HG03066 (cell line): ENCODE measurements at regions not wholly inside any gene's neighbourhood (a gene's known extent, or its start where the extent isn't known, plus 50 kb on each side); places are given as distances from the start of the nearest gene placed in this dataset.

Experiments used
- ATAC-seq: cut with Tn5 transposase; IDR thresholded peaks from one replicate; pipeline ENCODE4 v1.9.1; 2021; ENCODE audit warnings: low read depth; ENCODE audit not compliant: unreplicated experiment

DNA sequence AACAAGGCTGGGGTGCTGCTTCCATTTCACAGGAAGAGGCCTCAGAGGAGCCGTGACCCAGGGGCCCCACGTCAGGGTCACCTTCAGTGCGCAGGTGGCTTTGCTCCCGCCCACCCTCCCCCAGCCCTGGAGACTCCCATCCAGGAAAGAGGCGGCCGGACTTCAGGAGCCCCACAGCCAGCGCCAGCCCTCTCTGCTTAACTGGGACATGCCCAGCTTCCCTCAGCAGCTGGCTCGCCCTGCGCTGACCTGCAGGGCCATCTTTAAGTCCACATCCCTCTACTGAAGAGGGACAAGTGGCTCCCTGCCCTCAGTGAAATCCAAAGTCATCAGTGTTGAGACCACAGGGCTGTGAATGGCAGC is 141.9 kb upstream of the PPP2R2D start:
- no peak for ATAC-seq

DNA sequence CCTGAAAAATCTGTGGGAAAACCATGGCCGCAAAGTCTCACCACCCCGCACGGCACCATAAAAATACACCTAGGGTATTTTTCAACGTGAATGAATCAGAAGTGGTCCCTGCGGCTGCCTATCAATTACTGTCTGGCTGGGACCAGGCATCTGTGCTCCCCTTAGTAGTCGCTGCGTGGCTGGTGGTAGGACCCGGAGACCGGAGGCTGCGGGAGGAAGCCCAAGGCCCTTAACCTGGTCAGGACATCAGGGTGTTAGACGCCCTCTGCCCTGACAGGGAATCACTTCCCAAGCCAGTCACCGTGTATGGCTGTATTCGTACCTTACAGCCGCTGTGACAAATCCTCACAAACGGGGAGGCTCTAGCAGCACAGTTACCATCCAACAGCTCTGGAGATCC is 141.5 kb upstream of the PPP2R2D start:
- ATAC-seq = no peak

DNA sequence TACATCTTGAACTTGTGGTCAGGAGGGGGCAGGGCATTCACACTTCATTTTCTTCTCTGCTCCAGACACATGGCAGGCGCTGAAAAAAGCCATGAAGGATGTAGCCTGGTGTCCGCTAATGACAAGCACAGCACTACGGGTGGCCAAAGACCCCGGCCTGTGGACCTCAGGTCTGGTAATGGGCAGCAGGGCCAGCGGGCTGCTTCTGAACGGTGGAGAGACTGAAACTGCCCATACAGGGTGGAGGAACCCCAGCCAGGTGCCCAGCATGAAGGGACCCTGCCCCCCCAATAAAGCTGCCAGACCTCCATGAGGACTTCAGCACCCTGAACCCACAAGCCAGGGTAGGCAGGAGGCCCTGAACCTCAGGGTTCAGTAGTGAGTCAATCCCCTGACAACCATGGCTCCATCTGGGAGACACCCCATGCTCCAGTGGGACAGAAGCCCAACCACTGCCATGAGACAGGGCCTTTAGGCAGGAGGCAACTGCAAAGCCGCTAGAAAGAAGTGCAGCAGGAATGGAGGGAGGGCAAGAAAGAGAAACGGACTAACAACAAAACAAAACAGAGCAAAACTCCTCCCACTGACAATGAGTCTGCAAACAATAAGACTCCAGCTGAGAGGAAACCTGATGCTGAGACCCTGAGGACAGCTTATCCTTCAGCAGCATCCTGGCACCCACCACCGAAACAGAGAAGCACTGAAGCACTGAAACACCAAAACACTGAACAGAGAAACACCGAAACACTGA is 140.2 kb upstream of the PPP2R2D start:
- ATAC-seq = no peak

DNA sequence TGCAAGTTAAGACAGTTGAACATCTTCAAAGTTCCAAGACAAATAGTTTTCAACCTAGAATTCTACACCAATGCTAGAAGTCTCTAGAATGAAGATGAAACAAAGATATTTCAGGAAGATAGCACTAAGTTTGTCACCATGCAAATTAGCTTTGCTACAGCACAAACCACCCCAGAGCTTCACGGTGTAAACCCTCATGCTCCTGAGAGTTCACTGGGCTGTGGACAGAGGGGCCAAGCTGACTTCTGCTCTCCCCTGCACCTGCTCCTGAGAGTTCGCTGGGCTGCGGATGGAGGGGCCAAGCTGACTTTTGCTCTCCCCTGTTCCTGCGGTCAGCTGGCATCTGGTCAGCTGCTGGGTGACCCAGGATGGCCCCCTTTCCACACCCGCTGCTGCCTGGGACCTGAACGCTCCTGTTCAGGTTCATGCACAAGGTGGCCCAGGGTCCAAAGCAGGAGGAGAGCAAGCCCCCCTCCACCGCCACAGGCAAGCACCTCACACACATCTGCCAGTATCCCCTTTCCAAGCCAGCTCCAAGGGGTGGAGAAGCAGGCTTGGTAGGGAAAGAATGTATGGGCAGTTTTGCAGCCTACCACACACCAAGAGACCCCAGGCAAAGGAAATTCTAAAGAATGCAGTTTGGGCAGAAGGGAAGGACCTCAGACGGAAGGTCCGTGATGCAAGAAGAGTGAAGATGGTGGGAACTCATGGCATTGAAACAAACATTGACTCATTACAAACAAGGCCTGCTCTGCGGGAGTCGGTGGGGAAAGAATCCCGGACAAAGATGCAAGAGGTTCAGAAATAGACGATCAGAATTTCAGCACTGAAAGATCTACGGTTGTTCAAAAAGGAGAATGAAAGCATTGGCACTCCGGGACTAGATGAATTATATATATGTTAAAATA is 137.8 kb upstream of the PPP2R2D start:
- no peak for ATAC-seq

DNA sequence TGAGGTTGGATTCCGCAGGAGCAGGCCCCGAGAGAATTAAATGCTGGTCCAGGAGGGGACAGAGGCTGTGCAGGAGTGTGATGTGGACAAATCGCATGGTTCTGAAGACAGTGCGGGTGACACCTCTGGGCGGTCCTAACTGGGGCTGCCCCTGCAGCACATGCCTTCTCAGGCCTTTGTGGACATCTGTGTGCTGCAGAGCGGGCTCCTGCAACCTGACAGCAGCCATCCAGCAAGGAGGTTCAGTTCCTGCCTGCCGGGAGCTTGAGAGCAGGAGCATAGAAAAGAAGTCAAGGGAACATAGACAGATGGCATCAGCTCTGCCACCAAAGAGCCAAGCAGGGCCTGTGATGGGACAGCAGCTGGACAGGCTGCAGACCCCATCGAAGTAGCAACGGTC is 135.9 kb upstream of the PPP2R2D start:
- ATAC-seq = no peak

DNA sequence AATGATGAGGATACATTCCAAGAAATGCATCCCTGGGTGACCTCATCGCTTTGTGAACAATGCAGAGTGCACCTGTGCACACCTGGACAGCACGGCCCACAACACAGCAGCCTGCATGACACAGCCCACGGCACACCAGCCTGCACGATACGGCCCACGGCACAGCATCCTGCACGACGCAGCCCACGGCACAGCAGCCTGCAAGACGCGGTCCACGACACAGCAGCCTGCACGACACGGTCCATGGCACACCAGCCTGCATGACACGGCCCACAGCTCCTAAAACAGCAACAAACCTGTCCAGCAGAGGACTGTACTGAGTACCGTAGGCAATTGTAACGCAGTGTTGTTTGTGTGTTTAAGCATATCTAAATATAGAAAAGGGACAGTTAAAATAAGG is 134.7 kb upstream of the PPP2R2D start:
- no peak for ATAC-seq

DNA sequence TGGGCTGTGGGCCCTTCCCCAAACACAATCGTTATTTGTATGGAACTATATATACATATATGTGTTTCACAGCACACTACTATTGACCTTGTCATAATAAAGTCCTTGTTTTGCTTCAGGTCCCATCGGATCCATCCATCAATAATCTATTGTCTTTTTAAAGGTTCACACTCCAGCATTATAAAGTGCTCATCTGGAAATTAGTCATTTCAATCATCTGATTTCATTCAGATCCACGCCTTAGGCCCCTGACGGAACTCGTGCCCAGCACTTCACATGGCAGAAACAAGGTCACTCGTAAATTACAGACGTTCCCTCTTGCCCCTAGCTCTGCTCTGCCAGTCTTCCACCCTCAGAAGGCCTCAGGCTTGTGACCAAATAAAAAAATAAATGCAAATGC is 133.1 kb upstream of the PPP2R2D start:
- ATAC-seq = no peak

DNA sequence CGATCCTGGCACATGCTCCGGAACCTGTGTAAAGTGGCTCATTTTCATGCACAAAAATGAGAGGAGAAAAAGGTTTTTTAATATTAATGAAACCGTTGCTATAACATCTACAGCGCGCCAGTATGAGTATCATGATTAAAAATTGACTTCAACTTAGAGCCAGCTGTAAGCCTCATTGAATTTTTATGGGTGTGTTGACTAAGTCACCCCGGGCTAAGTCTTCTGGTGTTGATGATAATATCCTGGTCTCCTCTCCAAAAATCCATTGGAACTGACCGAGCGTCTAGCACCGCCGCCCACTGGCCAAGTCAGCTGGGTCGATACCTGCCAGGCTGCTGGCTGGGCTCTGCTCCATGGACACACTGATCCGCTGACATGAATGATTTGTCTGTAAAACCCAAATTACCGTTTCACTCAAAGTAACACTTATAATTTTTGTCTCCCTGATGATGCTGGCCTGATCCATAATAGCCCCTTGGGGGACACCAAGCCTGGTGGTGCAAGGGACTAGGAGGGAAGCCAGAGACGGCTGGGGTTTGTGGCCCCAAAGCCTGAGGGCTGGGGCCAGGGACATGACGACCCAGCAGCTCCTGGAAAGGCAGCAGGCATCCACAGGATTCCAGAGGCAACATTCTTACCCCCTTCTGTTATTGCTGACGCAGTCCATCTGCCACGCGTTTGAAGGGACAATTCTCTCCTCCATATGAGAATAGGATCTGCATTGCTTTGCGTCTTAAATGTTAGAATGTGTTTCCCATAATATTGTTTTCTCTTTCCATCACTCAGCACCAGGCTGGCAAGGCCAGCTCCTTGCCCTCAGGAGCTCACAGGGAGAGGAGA is 131.0 kb upstream of the PPP2R2D start:
- ATAC-seq = no peak

DNA sequence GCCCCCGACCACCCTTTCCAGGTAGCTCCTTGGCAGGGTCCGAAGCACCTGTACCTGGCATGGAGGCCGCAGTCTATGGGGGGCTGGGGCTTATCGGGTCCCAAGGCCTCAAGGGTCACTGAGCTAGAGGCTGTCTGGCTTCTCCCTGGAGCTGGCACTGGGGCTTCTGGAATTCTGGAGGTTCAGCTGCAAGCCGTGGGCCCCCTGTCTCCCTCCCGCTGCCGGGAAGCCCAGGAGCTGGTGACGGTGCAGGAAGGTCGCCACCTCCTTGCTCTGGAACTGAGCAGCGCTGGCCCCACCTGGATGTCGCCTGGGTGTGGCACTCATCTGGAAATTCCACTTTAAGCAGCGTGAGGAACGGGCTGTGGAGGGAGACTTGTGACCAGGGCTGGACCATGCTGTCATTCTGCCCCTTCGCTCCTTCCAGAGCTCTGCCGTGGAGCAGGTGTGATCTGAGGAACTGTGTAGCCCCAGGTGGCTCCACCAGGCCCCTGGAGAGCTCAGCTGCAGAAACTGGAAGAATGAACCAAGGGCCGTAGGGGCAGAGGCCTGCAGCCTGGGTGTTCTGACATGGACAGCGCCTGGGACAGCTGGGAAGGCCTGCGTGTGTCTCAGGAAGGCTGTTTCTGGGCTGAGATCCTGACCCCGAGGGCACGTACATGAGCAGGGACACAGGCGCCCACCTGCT is 129.7 kb upstream of the PPP2R2D start:
- no peak for ATAC-seq

DNA sequence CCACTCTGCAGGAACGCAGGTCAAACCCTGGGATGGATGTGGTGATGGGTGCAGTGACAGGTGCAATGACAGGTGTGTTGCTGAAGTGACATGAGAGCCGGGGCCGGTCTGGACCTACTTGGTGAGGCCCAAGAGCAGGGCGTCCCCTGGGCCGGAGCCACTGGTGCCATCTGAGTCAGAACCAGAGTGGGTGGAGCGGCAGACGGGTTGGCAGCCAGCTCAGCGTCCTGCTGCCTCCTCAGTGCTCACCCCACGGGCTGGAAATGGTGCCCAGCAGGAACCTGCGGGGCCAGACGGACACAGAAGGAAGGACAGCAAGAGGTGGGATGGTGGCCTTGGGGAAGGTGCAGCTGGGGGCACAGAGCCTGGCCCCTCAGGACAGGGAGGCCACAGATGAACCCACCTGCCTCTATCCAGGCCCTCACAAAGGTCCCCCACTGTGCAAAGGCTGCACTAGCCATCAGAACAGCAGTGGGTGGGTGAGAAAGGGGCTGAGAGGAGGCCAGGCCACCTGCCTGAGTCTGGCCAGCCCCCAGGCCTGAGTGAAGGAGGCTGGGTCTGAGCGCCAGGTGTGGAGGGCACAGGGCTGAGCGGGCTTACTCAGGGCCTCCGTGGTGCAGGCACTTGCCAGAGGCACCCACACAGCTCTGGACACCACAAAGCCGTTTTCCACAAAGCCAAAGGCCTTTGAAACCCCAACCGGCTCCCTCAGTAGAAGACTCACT is 129.0 kb upstream of the PPP2R2D start:
- no peak for ATAC-seq

DNA sequence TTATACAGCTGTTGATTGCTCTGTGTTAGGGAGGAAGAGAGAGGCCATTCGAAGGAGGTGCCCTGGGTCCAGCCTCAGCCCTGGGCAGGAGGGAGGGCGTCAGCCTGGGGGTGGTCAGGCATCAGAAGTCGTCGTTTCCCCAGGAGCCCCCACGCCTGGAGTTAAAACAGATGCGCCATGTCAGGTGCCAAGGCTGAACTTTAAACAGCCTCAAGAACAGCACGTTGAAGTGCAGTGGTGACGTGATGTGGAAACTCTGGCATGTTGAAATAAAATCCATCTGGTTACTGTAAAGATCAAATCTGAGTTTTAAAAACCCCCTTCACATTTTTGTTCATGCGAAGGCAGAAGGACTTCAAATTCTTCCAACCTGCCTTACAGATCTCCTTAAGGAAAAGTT is 128.4 kb upstream of the PPP2R2D start:
- no peak for ATAC-seq

DNA sequence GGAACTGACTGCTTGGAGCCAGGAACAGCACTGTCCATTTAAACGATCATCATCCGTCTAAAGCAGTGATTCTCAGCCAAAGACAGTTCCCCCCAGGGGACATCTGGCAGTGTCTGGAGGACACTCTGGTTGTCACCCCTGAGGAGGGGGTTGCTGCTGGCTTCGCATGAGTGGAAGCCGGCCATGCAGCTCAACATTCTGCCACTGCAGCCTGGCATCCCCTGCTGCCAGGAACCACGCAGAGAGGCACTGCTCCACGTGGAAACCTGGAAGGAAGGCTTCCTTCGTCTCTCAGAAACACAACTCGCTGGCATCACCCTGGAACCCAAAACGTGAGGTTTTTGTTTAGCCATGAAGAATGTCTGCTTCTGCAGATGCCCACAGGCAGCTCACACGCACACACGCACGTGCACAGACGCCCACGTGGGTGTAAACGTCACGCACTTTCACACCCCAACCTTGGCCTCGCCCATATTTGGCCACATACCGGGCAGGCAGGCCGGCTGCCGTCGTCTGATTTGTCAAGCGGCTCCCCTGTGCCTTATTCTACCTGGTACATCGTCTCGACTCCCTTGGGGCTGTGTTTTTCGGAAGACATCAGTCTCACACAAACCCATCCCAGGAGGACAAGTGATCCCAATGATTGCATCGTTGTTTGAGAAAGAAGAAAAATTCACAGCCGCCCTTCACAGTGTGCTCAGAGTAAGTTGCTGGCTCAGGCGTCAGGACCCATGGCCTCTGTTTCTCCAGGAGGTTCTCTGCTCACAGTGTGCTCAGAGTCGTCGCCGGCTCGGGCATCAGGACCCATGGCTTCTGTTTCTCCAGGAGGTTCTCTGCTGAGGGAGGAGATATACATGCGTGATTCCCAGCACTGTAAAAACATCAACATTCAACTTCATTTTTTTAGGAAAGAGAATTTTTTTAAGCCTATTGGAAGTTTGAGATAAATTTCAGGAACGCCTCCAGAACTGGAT is 127.2 kb upstream of the PPP2R2D start:
- ATAC-seq = no peak

DNA sequence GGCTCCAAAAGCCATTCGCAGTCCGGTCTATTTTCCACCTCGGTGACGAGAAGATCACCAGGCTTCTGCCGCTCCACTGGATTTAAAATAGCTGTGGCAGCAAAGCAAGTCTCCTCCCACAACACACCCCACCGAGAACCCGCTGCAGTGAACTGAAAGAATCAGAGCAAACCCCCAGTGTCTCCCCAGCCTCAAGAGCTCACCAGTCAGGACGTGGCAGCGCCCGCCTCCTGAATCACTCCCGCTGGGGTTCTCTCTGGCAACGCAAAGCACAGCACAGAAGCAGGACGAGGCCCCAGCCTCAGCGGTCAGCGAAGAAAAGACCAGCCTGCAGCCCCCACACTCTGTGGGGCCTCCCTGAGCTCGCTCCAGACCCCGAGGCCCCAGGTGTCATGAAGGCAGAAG is 126.1 kb upstream of the PPP2R2D start:
- no peak for ATAC-seq

DNA sequence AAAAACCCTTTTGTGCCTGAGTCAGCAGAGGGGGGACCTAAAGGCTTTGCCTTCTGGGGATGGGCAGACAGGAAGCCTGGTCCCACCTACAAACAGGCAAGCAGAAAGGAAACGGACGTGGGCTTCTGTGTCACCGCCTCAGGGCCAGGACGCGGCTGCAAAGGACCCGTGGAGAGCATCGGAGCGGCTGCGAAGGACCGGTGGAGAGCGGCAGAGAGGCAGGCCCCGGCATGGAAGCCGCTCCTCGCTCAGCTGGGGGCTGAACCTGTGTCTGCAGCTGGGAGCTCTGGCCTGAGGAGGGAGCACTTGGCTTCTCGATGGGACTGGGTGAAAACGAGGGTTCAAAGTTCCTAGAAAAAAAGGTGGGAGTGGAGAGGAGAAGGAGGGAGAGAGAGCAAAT is 125.4 kb upstream of the PPP2R2D start:
- no peak for ATAC-seq

DNA sequence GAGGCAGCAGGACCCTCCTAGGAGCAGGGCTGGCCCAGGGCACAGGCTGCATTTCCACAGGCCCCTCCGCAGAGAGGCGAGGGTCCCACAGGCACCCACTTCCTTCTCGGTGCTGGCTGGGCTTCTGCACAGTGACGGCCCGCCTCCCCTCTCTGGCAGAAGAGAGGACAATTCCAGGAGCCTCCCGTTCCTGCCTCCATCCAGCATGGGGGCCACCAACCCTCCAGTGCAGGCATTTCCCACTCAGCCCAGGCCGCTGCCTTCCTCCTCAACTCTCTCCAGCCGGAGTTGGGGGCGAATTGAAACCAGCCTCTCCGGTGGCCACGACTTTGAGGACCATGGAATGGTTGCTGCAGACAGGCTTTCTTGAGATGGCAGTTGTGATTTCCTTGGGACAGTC is 125.0 kb upstream of the PPP2R2D start:
- no peak for ATAC-seq

DNA sequence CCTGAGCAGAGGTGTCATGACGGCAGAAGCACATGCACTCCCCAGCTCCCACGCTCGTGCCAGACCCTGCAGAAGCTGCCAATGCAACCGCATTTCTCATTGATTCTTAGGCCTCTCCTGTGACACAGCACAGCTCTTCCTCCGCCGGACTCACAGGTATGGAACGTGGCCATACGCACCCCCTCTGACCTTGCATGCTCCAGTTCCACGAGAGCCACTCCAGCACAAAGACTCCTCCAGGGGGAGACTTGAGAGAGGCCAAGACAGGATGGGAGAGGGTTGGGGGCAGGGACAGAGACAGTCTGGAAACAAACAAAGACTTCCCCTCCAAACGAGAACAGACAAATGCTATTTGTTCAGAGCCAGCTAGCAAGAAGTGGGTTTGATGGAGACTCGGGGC is 124.3 kb upstream of the PPP2R2D start:
- no peak for ATAC-seq

DNA sequence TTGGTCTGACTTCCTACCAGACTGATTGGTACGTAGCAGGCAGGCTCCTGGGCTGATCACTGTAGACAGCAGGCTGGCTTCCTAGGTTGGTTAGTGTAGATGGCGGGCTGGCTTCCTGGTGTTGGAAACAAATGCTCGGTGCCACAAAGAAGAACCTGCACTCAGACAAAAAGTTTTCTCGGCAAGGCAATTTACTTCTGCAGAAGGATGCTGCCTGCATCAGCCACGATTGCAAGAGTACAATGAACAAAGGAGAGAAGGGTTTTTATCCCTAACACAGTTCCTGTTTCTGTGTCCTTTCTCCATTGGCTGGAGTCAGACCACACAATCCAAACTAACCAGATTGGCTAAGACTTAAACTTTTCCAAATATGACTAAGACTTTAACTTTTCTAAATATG is 123.6 kb upstream of the PPP2R2D start:
- ATAC-seq = no peak

DNA sequence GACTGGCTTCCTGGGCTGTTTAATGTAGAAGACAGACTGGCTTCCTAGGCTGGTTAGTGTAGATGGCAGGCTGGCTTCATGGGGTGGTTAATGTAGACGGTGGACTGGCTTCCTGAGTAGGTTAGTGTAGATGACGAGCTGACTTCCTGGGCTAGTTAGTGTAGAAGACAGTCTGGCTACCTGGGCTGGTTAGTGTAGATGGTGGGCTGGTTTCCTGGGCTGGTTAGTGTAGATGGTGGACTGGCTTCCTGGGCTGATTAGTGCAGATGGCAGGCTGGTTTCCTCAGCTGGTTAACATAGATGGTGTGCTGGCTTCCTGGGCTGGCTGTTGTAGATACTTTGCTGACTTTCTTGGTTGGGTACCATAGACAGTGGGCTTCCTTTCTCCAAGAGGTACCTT is 122.9 kb upstream of the PPP2R2D start:
- no peak for ATAC-seq

DNA sequence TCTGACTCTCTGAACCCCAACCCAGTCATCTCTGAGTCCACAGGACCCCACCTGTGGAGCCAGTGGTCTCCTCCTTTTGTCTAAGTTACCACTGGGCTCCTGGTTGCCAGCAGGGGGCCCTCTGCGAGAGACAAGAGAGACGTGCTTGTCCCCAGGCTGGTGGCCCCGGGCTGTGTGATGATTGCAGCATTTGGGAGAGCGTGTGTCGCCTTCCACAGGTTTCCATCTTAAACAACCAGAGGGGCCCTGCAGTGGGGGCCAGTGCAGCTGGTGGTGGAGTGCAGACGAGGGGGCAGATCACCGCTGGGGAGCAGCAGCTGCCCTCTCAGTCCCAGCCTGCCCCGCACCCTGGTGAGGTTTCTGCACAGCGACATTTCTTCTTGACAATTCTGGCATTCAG is 122.4 kb upstream of the PPP2R2D start:
- no peak for ATAC-seq
